CD4-positive, alpha-beta T cell treated with Interleukin-17A for 1 hour (primary cell): ENCODE measurements at regions not wholly inside any gene's neighbourhood (a gene's known extent, or its start where the extent isn't known, plus 50 kb on each side); places are given as distances from the start of the nearest gene placed in this dataset.

Experiments used
- DNase-seq: peaks from one replicate; pipeline ENCODE4 v3.0.0-alpha.2; 2020

GRCh38 chr1:65687428-65688214 is 105.1 kb upstream of the PDE4B start:
- DNase-seq: peak; percentile 76

- no peak for DNase-seq
These were observed 104.5 kb upstream of the PDE4B start for GRCh38 chr1:65688215-65688566.

GRCh38 chr1:65688848-65689247 is 103.8 kb upstream of the PDE4B start:
- no peak for DNase-seq

DNA sequence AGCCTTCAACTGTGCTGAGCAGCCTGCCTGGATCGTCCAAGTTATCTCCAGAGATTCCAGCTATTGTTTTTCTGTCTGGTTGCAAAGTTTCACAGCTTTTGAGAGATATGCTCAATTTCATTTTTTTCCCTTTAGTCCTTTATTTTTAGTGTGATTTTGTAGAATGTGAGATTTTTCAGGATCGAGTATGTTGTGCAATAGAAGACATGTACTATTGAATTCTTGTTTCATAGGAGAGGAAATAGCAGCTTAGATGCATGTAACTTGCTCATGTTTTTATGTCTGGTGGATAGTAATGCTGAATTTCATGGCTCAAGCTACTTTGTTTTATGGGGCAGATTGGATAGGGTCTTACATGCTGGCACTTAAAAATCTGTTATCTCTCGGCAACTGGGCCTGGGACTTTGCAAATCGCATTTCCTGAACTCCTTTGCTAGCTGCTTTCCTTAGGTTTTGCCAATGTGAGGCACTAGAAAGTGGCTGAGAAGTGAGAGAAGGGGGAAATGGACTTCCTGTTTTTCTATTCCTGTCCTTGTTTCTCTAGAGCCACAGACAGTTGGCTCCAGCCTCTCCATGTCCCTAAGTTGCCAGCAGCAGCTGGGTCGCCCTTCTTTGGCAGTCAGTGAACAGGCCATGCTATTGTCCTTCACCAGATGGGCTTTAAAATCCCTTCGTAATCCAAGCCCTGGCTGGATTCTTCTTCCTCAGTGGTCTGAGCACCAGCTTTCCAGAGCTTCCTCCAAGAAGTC is 101.4 kb upstream of the PDE4B start:
- no peak for DNase-seq

DNA sequence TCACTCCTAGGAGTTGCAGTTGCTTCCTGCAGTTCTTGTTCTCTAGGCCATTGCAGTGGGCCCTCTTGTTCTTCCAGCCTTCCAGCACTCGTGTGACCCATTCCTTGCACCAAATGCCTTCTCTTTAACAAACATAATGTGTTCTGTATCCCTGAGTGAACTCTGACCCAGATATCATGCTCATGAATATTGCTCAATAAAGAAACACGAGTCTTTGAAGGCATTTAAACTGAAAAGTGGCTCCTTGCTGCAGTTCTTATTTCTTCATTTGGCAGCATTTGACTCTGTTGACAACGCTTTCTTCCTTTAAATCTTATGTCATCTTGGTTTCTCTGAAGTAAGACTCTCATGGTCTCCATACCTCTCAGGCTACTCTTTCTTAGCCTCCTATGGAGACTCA is 100.7 kb upstream of the PDE4B start:
- DNase-seq: no peak

DNA sequence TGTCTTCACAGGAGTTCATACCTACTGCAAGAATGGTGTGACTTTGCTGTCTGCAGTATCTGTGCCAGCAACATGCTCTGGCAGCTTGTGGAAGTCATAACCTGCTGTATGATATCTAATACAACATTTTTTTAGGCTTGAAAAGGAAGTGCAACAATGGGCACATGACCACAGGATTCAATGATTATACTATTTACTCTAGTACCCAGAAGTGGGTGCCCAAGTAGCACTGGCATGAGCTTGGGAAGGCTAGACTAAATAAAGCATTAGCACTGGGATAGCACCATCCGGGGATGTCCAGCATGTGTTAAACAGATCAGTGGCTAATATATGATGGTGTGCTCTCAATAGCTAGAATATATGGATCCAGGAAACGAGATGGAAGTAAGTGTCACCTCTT is 98.6 kb upstream of the PDE4B start:
- no peak for DNase-seq

DNA sequence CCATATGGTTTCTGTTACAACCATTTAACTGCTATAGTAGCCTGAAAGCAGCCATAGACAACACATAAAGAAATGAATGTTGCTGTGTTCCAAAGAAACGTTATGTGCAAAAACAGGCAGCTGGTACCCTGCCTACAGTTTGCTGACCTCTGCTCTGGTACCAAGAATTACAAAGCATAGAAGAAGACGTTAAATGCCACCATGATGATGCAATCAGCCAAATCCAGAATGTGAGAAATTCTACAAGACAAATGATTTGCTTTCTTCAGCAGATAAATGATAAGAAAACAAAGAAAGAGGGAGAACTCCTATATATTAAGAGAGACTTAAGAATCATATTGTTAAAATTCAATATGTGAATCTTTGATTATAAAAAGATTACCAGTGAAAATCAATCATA is 97.8 kb upstream of the PDE4B start:
- no peak for DNase-seq

GRCh38 chr1:65698590-65698989 is 94.1 kb upstream of the PDE4B start:
- DNase-seq: no peak

- no peak for DNase-seq
These were observed 88.8 kb upstream of the PDE4B start for GRCh38 chr1:65703853-65704252.

DNA sequence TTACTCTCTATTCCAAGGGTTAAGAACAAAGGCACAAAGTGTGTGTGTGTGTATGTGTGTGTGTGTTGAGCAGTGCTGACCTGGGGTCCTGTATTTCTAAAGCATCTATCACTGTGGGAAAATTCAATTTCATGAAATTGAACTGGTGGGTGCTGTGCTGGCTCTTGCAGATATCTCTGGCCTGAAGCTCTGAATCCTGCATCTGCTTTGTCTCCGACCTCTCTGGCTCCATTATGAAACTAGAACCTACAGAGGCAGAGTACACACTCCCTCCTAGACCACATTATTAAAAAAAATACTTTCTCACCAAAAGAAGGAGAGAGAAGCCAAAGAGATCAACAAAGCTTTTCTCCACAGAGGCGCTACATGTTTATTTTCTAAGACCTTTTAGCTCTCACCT is 88.4 kb upstream of the PDE4B start:
- DNase-seq: no peak

- no peak for DNase-seq
These were observed 74.8 kb upstream of the PDE4B start for GRCh38 chr1:65717815-65718454.

- DNase-seq: no peak
These were observed 73.3 kb upstream of the PDE4B start for GRCh38 chr1:65719391-65719790.

DNA sequence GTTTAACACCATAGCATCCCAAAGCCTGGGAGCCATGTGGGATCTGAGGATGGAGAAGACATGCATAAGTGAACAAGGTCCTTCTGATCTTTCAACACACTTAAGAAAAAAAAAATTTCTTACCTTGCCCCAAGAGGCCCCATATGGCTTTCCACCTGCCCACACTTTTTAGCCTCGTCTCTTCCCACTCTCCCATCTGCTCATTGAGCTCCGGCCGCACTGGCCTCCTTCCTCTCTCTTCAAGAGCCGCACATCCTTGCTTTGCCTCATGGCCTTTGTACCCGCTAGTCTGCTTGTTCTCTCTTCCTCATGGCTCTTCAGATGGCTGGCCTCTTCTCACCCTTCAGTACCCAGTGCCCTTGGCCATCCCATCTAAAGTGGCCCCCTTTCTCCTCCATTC is 70.2 kb upstream of the PDE4B start:
- no peak for DNase-seq

DNA sequence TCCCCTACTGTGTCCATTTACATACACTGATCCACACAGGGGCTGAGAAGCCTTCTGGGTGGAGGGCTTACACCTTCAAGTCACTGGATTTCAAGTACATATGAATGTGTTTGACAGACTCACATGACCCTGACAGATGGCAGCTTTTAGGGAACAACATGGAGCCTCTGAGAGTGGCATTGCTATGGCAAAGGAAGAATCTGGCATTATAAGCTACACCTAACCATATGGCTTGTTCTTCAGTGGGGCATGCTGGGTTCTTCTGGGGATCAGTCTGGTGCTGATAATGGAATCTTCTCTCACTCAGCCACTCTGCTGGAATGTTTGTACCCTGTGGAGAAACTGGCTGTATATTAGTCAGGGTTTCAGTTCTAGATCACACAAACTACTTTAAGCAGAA is 68.5 kb upstream of the PDE4B start:
- no peak for DNase-seq

- DNase-seq: no peak
These were observed 67.6 kb upstream of the PDE4B start for GRCh38 chr1:65725064-65725463.

GRCh38 chr1:65728504-65728903 is 64.2 kb upstream of the PDE4B start:
- DNase-seq: no peak

- DNase-seq: no peak
These were observed 63.4 kb upstream of the PDE4B start for GRCh38 chr1:65729259-65729658.

GRCh38 chr1:65734979-65735378 is 57.7 kb upstream of the PDE4B start:
- DNase-seq: no peak

DNA sequence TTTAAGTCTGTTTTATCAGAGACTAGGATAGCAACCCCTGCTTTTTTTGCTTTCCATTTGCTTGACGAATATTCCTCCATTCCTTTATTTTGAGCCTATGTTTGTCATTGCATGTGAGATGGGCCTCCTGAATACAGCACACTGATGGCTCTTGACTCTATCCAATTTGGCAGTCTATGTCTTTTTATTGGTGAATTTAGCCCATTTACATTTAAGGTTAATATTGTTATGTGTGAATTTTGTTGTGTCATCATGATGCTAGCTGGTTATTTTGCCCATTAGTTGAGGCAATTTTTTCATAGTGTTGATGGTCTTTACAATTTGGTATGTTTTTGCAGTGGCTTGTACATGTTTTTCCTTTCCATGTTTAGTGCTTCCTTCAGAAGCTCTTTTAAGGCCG is 50.7 kb upstream of the PDE4B start:
- no peak for DNase-seq
